ENCODE measurements at regions not wholly inside any gene's neighbourhood (a gene's known extent, or its start where the extent isn't known, plus 50 kb on each side); places are given as distances from the start of the nearest gene placed in this dataset.

GRCh38 chr5:62126090-62126489 lies 179.9 kb upstream of the KIF2A start:
- WGBS, 2 donors = 51 to 61% methylated on average over 2 of the region's 2 CpGs
- no peaks in the 10 kb centered on the region for H3K4me1 ChIP-seq (ENCODE audit: control insufficient read depth in 1 of 2, insufficient read depth in 2 of 2, low read length in 2 of 2)
- H3K36me3 ChIP-seq (ENCODE audit: control insufficient read depth in 1 of 2, insufficient read depth in 2 of 2, low read length in 1 of 2) = no peaks in the 10 kb centered on the region
- DNase-seq = no peak
- no peak overlapping the region for H3K4me3 ChIP-seq (ENCODE audit: low read length in 2 of 2)
- no peak for ATAC-seq (ENCODE audit: low FRiP score)
- H3K27me3 ChIP-seq (ENCODE audit: control insufficient read depth in 1 of 2, insufficient read depth in 2 of 2, low read length in 1 of 2) = no peaks in the 10 kb centered on the region
- intact Hi-C loops (cut with DNase I) = no loop called here
- H3K27ac ChIP-seq (ENCODE audit: low read depth in 1 of 2, low read length in 2 of 2) = no peak overlapping the region
- H3K9me3 ChIP-seq (ENCODE audit: control insufficient read depth, low read length) = no peaks in the 10 kb centered on the region

- Histone ChIP-seq H3K4me1 (ENCODE audit: control insufficient read depth in 1 of 2, insufficient read depth in 2 of 2, low read length in 2 of 2) (no peaks in the 10 kb centered on the region), H3K27me3 (ENCODE audit: control insufficient read depth in 1 of 2, insufficient read depth in 2 of 2, low read length in 1 of 2) (no peaks in the 10 kb centered on the region), H3K4me3 (ENCODE audit: low read length in 2 of 2) (no peak overlapping the region), H3K9me3 (ENCODE audit: control insufficient read depth, low read length) (no peaks in the 10 kb centered on the region), H3K36me3 (ENCODE audit: control insufficient read depth in 1 of 2, insufficient read depth in 2 of 2, low read length in 1 of 2) (no peaks in the 10 kb centered on the region), H3K27ac (ENCODE audit: low read depth in 1 of 2, low read length in 2 of 2) (no peak overlapping the region)
- intact Hi-C loops (cut with DNase I) = no loop called here
- ATAC-seq (ENCODE audit: low FRiP score) = no peak
- 84 to 93% methylated on average over 2 of the region's 2 CpGs for WGBS, 2 donors
- no peak for DNase-seq
Observed at GRCh38 chr5:62127098-62127736, 178.8 kb upstream of the KIF2A start.

- DNase-seq (no peak), ATAC-seq (ENCODE audit: low FRiP score) (no peak)
- Histone ChIP-seq H3K9me3 (ENCODE audit: control insufficient read depth, low read length) (peaks cover 2% of the 10 kb centered on the region), H3K4me1 (ENCODE audit: control insufficient read depth in 1 of 2, insufficient read depth in 2 of 2, low read length in 2 of 2) (no peaks in the 10 kb centered on the region), H3K4me3 (ENCODE audit: low read length in 2 of 2) (no peak overlapping the region), H3K36me3 (ENCODE audit: control insufficient read depth in 1 of 2, insufficient read depth in 2 of 2, low read length in 1 of 2) (no peaks in the 10 kb centered on the region), H3K27ac (ENCODE audit: low read depth in 1 of 2, low read length in 2 of 2) (no peak overlapping the region), H3K27me3 (ENCODE audit: control insufficient read depth in 1 of 2, insufficient read depth in 2 of 2, low read length in 1 of 2) (no peaks in the 10 kb centered on the region)
- intact Hi-C loops (cut with DNase I) = no loop called here
- 94% methylated on average over 3 of the region's 3 CpGs for whole genome bisulfite sequencing, 2 donors
Observed at GRCh38 chr5:62130107-62130506, 175.9 kb upstream of the KIF2A start.

- no peak for DNase-seq
- ATAC-seq (ENCODE audit: low FRiP score) = no peak
- Histone ChIP-seq H3K4me3 (ENCODE audit: low read length in 2 of 2) (no peak overlapping the region), H3K27ac (ENCODE audit: low read depth in 1 of 2, low read length in 2 of 2) (no peak overlapping the region), H3K36me3 (ENCODE audit: control insufficient read depth in 1 of 2, insufficient read depth in 2 of 2, low read length in 1 of 2) (no peaks in the 10 kb centered on the region), H3K9me3 (ENCODE audit: control insufficient read depth, low read length) (peaks cover 2% of the 10 kb centered on the region), H3K4me1 (ENCODE audit: control insufficient read depth in 1 of 2, insufficient read depth in 2 of 2, low read length in 2 of 2) (no peaks in the 10 kb centered on the region), H3K27me3 (ENCODE audit: control insufficient read depth in 1 of 2, insufficient read depth in 2 of 2, low read length in 1 of 2) (no peaks in the 10 kb centered on the region)
- WGBS, 2 donors = 77 to 84% methylated on average over 1 of the region's 1 CpG
- intact Hi-C loops (cut with DNase I) = no loop called here
Observed at GRCh38 chr5:62132276-62132675, 173.7 kb upstream of the KIF2A start.

GRCh38 chr5:62133426-62133825 lies 172.6 kb upstream of the KIF2A start:
- intact Hi-C loops (cut with DNase I) = no loop called here
- H3K4me3 ChIP-seq (ENCODE audit: low read length in 2 of 2) = no peak overlapping the region
- WGBS, 2 donors = 29 to 48% methylated on average over 1 of the region's 1 CpG
- peaks cover 2% of the 10 kb centered on the region for H3K9me3 ChIP-seq (ENCODE audit: control insufficient read depth, low read length)
- no peak overlapping the region for H3K27ac ChIP-seq (ENCODE audit: low read depth in 1 of 2, low read length in 2 of 2)
- H3K4me1 ChIP-seq (ENCODE audit: control insufficient read depth in 1 of 2, insufficient read depth in 2 of 2, low read length in 2 of 2) = no peaks in the 10 kb centered on the region
- H3K27me3 ChIP-seq (ENCODE audit: control insufficient read depth in 1 of 2, insufficient read depth in 2 of 2, low read length in 1 of 2) = no peaks in the 10 kb centered on the region
- ATAC-seq (ENCODE audit: low FRiP score) = no peak
- no peaks in the 10 kb centered on the region for H3K36me3 ChIP-seq (ENCODE audit: control insufficient read depth in 1 of 2, insufficient read depth in 2 of 2, low read length in 1 of 2)
- DNase-seq = no peak

GRCh38 chr5:62134811-62135210 lies 171.2 kb upstream of the KIF2A start:
- H3K36me3 ChIP-seq (ENCODE audit: control insufficient read depth in 1 of 2, insufficient read depth in 2 of 2, low read length in 1 of 2) = no peaks in the 10 kb centered on the region
- intact Hi-C loops (cut with DNase I) = no loop called here
- H3K9me3 ChIP-seq (ENCODE audit: control insufficient read depth, low read length) = peaks cover 2% of the 10 kb centered on the region
- DNase-seq (no peak), ATAC-seq (ENCODE audit: low FRiP score) (no peak)
- H3K4me1 ChIP-seq (ENCODE audit: control insufficient read depth in 1 of 2, insufficient read depth in 2 of 2, low read length in 2 of 2) = no peaks in the 10 kb centered on the region
- WGBS, 2 donors = 92 to 96% methylated on average over 3 of the region's 3 CpGs
- no peak overlapping the region for H3K27ac ChIP-seq (ENCODE audit: low read depth in 1 of 2, low read length in 2 of 2)
- H3K27me3 ChIP-seq (ENCODE audit: control insufficient read depth in 1 of 2, insufficient read depth in 2 of 2, low read length in 1 of 2) = no peaks in the 10 kb centered on the region
- no peak overlapping the region for H3K4me3 ChIP-seq (ENCODE audit: low read length in 2 of 2)

GRCh38 chr5:62137628-62138027 lies 168.4 kb upstream of the KIF2A start:
- Histone ChIP-seq H3K27me3 (ENCODE audit: control insufficient read depth in 1 of 2, insufficient read depth in 2 of 2, low read length in 1 of 2) (no peaks in the 10 kb centered on the region), H3K36me3 (ENCODE audit: control insufficient read depth in 1 of 2, insufficient read depth in 2 of 2, low read length in 1 of 2) (no peaks in the 10 kb centered on the region), H3K9me3 (ENCODE audit: control insufficient read depth, low read length) (peaks cover 2% of the 10 kb centered on the region), H3K4me1 (ENCODE audit: control insufficient read depth in 1 of 2, insufficient read depth in 2 of 2, low read length in 2 of 2) (peaks cover 2 to 6% of the 10 kb centered on the region in 2 donors), H3K27ac (ENCODE audit: low read depth in 1 of 2, low read length in 2 of 2) (no peak overlapping the region), H3K4me3 (ENCODE audit: low read length in 2 of 2) (no peak overlapping the region)
- ATAC-seq (ENCODE audit: low FRiP score) (no peak), DNase-seq (no peak)
- intact Hi-C loops (cut with DNase I) = no loop called here
- 79 to 85% methylated on average over 2 of the region's 2 CpGs for WGBS, 2 donors

- intact Hi-C loops (cut with DNase I) = no loop called here
- DNase-seq (no peak), ATAC-seq (ENCODE audit: low FRiP score) (no peak)
- H3K4me3 ChIP-seq (ENCODE audit: low read length in 2 of 2) = no peak overlapping the region
- no peak overlapping the region for H3K27ac ChIP-seq (ENCODE audit: low read depth in 1 of 2, low read length in 2 of 2)
- no peaks in the 10 kb centered on the region for H3K27me3 ChIP-seq (ENCODE audit: control insufficient read depth in 1 of 2, insufficient read depth in 2 of 2, low read length in 1 of 2)
- no peaks in the 10 kb centered on the region for H3K36me3 ChIP-seq (ENCODE audit: control insufficient read depth in 1 of 2, insufficient read depth in 2 of 2, low read length in 1 of 2)
- WGBS, 2 donors = 72 to 81% methylated on average over 7 of the region's 7 CpGs
- peaks cover 2 to 10% of the 10 kb centered on the region in 2 donors for H3K4me1 ChIP-seq (ENCODE audit: control insufficient read depth in 1 of 2, insufficient read depth in 2 of 2, low read length in 2 of 2)
- H3K9me3 ChIP-seq (ENCODE audit: control insufficient read depth, low read length) = peaks cover 2% of the 10 kb centered on the region
Observed at GRCh38 chr5:62138607-62139006, 167.4 kb upstream of the KIF2A start.

- Histone ChIP-seq H3K9me3 (ENCODE audit: control insufficient read depth, low read length) (peaks cover 2% of the 10 kb centered on the region), H3K36me3 (ENCODE audit: control insufficient read depth in 1 of 2, insufficient read depth in 2 of 2, low read length in 1 of 2) (no peaks in the 10 kb centered on the region), H3K4me1 (ENCODE audit: control insufficient read depth in 1 of 2, insufficient read depth in 2 of 2, low read length in 2 of 2) (peaks cover 2 to 10% of the 10 kb centered on the region in 2 donors), H3K27me3 (ENCODE audit: control insufficient read depth in 1 of 2, insufficient read depth in 2 of 2, low read length in 1 of 2) (no peaks in the 10 kb centered on the region), H3K27ac (ENCODE audit: low read depth in 1 of 2, low read length in 2 of 2) (no peak overlapping the region), H3K4me3 (ENCODE audit: low read length in 2 of 2) (no peak overlapping the region)
- no peak for ATAC-seq (ENCODE audit: low FRiP score)
- intact Hi-C loops (cut with DNase I) = loop anchor here in 1 of 2 donors (5.0 kb wide), 1 partner anchor 1182 kb away; no protein-coding TSS in a partner anchor
- no peak for DNase-seq
- 88% methylated on average over 2 of the region's 2 CpGs for WGBS, 2 donors
Observed at GRCh38 chr5:62139741-62140140, 166.3 kb upstream of the KIF2A start.
